HG02642 (cell line): ENCODE measurements at regions not wholly inside any gene's neighbourhood (a gene's known extent, or its start where the extent isn't known, plus 50 kb on each side); places are given as distances from the start of the nearest gene placed in this dataset.
A peak's percentile ranks its signal among the peaks of the same experiment; 100 is the strongest.
"Not testable (repeated sequence)": the region's sequence is repeated elsewhere in the genome, so short reads cannot be mapped to it uniquely, and the experiment has no call there.

ENCODE experiments used
- ATAC-seq: cut with Tn5 transposase; IDR thresholded peaks from one replicate; pipeline ENCODE4 v1.9.1; 2021; ENCODE audit warnings: mild to moderate bottlenecking; ENCODE audit not compliant: unreplicated experiment, poor library complexity

DNA sequence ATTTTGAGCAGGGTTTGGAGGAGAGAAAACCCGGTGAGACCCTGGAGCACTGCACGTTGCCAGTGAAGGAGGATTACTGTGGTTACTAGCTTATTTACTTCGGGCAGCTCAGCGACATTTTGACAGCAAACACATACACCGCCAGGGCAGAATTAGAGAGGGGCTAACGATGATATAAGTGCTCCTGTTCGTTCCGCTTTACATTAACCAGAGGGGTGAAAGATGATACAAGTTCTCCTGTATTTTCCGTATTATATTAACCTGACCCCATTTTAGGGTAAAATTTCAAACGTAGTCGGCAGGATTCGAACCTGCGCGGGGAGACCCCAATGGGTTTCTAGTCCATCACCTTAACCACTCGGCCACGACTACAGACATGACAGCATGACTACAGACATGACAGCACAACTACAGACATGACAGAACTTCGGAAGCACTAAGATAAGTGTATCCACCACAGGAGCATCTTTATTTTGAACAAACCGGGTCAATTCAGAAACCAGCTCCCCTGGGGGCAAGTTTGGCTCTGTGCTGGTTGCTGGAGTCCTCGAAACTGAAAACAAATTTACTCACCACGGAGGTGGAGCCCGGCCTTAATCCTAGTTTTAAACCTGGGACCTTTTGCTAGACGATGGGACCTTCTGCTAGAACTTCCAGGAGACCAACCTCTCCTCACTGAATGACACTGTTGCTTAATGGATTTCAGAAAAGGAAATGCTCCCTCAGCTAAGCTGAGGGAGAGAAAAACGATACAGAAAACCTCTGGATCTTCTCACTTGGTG, 80.4 kb upstream of the ZNF184 start:
- ATAC-seq, result peak; percentile 68

- ATAC-seq, result no peak
Observed at GRCh38 chr6:27551607-27552006, 78.7 kb upstream of the ZNF184 start.

DNA sequence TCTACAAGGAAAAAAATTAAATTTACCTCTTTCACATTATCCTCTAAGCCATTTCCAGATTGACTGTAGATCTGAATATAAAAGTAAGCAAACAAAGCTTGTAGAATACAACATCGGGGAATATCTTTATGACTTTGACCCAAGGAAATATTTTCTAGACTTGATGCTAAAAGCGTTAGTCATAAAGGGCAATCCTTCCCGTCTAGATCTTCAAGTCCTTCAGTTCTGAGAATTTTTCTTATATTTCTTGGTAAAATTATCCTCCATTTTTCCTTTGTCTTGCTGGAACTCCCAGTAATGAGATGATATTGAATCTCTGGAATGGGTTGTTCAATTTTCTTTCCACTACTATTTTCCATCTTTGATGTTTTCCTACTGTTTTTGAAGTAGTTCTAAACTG, 77.8 kb upstream of the ZNF184 start:
- ATAC-seq, result no peak

DNA sequence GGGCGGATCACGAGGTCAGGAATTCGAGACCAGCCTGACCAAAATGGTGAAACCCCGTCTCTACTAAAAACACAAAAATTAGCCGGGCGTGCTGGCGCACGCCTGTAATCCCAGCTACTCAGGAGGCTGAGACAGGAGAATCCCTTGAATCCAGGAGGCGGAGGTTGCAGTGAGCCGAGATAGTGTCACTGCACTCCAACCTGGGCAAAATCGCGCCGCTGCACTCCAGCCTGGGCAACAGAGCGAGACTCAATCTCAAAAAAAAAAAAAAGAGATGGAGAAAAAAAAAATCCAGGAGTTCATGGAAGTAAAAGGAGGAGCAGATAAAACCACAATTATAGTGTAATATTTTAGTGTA, 76.3 kb upstream of the ZNF184 start:
- not testable (repeated sequence) for ATAC-seq

- no peak for ATAC-seq
Observed at GRCh38 chr6:27547157-27548075, 74.5 kb upstream of the ZNF184 start.

DNA sequence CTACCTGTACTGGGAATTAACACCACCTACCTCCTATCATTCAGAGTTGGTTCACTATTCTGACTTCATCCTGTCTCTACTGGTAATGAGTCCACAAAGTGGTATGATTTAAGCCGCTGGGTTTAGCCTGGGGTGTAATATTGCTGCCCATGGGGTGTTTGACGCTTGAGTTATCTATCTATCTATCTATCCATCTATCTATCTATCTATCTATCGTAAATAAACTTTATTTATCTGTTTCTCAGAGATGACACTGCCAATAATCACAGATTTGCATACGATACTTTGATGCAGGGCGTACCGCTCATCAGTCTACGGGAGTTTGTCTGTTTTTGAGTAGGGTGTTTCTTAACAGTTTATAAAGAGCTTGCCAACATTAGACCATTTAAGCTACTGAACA, 73.6 kb upstream of the ZNF184 start:
- no peak for ATAC-seq

DNA sequence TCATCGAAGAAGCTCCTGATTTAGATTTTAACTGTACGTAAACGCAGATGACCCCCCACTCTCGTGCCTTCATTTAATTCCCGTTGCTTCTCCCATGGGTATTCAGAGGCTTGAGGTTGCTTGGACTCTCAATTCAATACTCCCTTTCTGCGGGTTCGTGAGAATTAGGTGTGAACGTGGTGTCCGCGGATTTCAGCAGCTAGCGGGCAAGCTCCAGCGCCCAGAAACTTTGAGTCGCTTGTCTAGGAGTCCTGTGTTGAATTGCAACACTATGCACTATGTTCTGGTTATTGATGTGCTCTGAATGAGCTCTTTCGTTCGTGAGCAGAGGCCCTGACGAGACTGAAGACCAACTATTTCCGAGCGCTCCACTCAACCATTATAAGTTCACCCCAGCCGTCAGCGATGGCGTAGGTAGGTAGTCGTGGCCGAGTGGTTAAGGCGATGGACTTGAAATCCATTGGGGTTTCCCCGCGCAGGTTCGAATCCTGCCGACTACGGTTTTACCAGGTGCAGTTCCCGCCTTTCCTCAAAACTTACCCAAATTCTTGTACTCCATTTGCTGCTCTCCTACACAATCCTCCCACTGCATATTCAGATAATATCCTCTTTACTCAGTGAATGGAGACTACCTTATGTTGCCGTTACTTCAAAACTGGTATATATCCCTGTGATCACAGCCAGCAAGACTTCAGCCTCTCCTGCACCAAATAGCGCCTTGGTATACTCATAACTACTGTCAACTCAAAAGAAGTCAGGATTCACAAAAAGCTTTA, 72.6 kb upstream of the ZNF184 start:
- ATAC-seq, result no peak

GRCh38 chr6:27544612-27545260, 71.8 kb upstream of the ZNF184 start:
- no peak for ATAC-seq

GRCh38 chr6:27544135-27544534, 71.2 kb upstream of the ZNF184 start:
- ATAC-seq, result not testable (repeated sequence)

- no peak for ATAC-seq
Observed at GRCh38 chr6:27542485-27542884, 69.6 kb upstream of the ZNF184 start.

GRCh38 chr6:27541933-27542297, 69.0 kb upstream of the ZNF184 start:
- ATAC-seq, result no peak

- ATAC-seq, result no peak
Observed at GRCh38 chr6:27541212-27541932, 68.5 kb upstream of the ZNF184 start.

DNA sequence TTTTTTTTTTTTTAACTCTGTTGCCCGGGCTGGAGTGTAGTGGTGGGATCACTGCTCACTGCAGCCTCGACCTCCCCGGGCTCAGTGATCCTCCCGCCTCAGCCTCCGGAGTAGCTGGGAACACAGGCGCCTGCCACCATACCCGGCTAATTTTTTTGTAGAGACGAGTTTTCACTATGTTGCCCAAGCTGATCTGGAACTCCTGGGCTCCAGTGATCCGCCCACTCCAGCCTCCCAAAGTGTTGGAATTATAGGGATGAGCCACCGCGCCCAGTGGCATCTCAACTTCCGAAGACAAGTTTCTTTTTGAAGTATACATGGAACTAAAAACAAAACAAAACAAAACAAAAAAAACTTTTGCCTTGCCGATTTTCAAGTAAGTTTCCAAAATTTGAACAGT, 66.6 kb upstream of the ZNF184 start:
- no peak for ATAC-seq

GRCh38 chr6:27532820-27533538, 60.1 kb upstream of the ZNF184 start:
- ATAC-seq, result no peak

DNA sequence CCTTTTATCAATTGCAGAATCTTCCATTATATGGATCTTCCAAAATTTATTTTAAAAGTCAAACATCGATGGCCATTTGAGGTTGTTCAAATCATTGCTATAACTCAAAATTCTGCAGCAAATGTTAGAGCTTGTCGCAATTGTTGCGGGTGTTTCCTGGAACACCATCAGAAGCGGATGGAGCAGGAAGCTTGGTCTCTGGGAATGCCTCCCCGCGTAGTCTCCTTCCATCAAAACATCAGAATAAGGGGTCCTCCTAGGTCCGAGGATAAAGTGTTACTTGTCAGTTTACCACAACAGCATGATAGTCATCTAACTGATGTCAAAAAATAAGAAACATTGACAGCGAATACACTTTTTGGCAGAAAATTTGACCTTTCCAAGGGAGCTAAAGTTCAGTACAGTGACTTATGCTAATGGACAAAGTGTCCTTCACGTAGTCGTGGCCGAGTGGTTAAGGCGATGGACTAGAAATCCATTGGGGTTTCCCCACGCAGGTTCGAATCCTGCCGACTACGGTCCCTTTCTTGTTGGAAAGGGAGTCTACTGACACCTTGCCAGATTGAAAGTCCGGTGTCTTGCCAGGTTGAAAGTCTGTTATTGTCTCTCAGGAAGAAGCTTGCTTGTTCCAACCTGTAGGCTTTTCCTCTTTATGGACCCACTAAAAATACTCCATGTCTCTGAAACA, 59.0 kb upstream of the ZNF184 start:
- no peak for ATAC-seq

GRCh38 chr6:27529796-27530195, 56.9 kb upstream of the ZNF184 start:
- not testable (repeated sequence) for ATAC-seq

DNA sequence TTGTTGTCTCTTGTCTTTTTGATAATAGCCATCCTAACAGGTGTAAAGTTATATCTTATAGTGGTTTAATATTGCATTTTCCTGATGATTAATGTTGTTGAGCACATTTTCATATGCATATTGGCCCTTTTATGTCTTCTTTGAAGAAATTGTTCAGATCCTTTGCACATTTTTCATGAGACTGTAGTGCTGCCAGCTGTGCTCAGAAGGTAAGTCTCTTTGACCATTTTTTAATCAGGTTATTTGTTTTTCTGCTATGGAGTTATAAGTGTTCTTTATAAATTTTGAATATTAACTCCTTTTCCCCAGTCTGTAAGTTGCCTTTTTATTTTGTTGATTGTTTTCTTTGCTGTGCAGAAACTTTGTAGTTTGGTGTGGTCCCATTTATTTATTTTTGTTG, 55.8 kb upstream of the ZNF184 start:
- ATAC-seq, result no peak
